HCT116 (cell line): ENCODE measurements at regions not wholly inside any gene's neighbourhood (a gene's known extent, or its start where the extent isn't known, plus 50 kb on each side); places are given as distances from the start of the nearest gene placed in this dataset.

Source experiments
- ATAC-seq: fragments of 200-7000 bp; cut with Tn5 transposase; 2 replicates; pipeline ENCODE4 v1.9.1; 2020; ENCODE audit warnings: mild to moderate bottlenecking, moderate library complexity
- BruUV-seq: library from RNA; stranded (reverse); fragments of 400-500 nt; replicated peaks from 2 replicates; lab custom pipeline; 2021; lab: Mats Ljungman, UMichigan
- CTCF ChIA-PET: fragments of 300-600 bp; sonication (Branson Sonifier 250); formaldehyde crosslinking; loops from one replicate; lab custom pipeline; 2021; ENCODE audit warnings: antibody characterized with exemption; lab: Charles Lee
- POLR2A ChIA-PET: fragments of 300-600, 350-600 bp; sonication (Branson Sonifier 250); formaldehyde crosslinking; loops from one replicate; lab custom pipeline; 2021; ENCODE audit warnings: antibody characterized with exemption; lab: Charles Lee
- RAD21 ChIA-PET, 2 experiments: fragments of 300-600 bp; sonication (Branson Sonifier 250); formaldehyde crosslinking; loops; one replicate each; lab custom pipeline; 2023; ENCODE audit warnings: low total read pairs in 2 of 2; ENCODE audit not compliant: uncharacterized antibody in 2 of 2, unreplicated experiment in 2 of 2, low non-redundant PET in 1 of 2; lab: Charles Lee
- DNase-seq: peaks from one replicate; pipeline ENCODE4 v3.0.0-alpha.2; 2010; ENCODE audit warnings: low read depth, low spot score
- H2AFZ ChIP-seq: fragments of 200-600 bp; shearing (Covaris generic), sonication (generic); 2 replicates; pipeline ENCODE4 v1.6.1; 2017; ENCODE audit warnings: low read depth, mixed run types, mixed read lengths, antibody characterized with exemption, low read length; ENCODE audit not compliant: poor library complexity, severe bottlenecking
- H3K27ac ChIP-seq: 2 replicates; pipeline ENCODE4 v1.5.1; 2012; ENCODE audit warnings: low read depth, low read length
- H3K27me3 ChIP-seq: fragments of 200-600 bp; sonication (generic); 2 replicates; pipeline ENCODE4 v1.6.1; 2016; ENCODE audit warnings: mixed run types, low read length, mixed read lengths; ENCODE audit not compliant: insufficient read depth
- H3K36me3 ChIP-seq, 2 experiments: fragments of 200-500 bp in 1 of 2; fragments of 200-600 bp in 1 of 2; sonication (Bioruptor generic) in 1 of 2; sonication (generic) in 1 of 2; 2 replicates each; pipeline versions ENCODE4 v1.5.1 to v1.6.1; 2014 to 2016; ENCODE audit warnings: low read length in 2 of 2, inconsistent platforms in 1 of 2, mixed read lengths in 1 of 2, mixed run types in 1 of 2; ENCODE audit not compliant: insufficient read depth in 2 of 2, control insufficient read depth in 1 of 2
- H3K4me1 ChIP-seq, 2 experiments: fragments of 200-600 bp in 1 of 2; sonication (generic) in 1 of 2; 2 replicates each; pipeline versions ENCODE4 v1.5.1 to v1.6.1; 2012 to 2017; ENCODE audit warnings: low read length in 2 of 2, inconsistent platforms in 1 of 2, mild to moderate bottlenecking in 1 of 2, mixed read lengths in 1 of 2, mixed run types in 1 of 2, moderate library complexity in 1 of 2; ENCODE audit not compliant: insufficient read depth in 2 of 2, control insufficient read depth in 1 of 2
- H3K4me2 ChIP-seq: fragments of 200-600 bp; sonication (generic); 2 replicates; pipeline ENCODE4 v1.6.1; 2017; ENCODE audit warnings: mixed run types, low read length, mixed read lengths
- H3K4me3 ChIP-seq, 2 experiments: fragments of 200-600 bp in 1 of 2; sonication (generic) in 1 of 2; replicated peaks in 1 of 2; 2 replicates each; pipeline ENCODE4 v1.5.1; 2011 to 2016; ENCODE audit warnings: low read length in 2 of 2, control low read depth in 1 of 2, low read depth in 1 of 2, mild to moderate bottlenecking in 1 of 2, mixed read lengths in 1 of 2, mixed run types in 1 of 2
- H3K79me2 ChIP-seq: fragments of 200-600 bp; sonication (generic); 2 replicates; pipeline ENCODE4 v1.6.1; 2017; ENCODE audit warnings: mild to moderate bottlenecking, mixed run types, low read length, moderate library complexity, mixed read lengths; ENCODE audit not compliant: insufficient read depth
- H3K9ac ChIP-seq: fragments of 200-600 bp; sonication (generic); 2 replicates; pipeline ENCODE4 v1.6.1; 2016; ENCODE audit warnings: low read length, mixed read lengths
- H3K9me2 ChIP-seq: fragments of 200-600 bp; sonication (generic), shearing (Covaris generic); 2 replicates; pipeline ENCODE4 v1.6.1; 2017; ENCODE audit warnings: mixed run types, mild to moderate bottlenecking, moderate library complexity; ENCODE audit not compliant: insufficient read depth
- H3K9me3 ChIP-seq, 2 experiments: fragments of 200-500 bp in 1 of 2; fragments of 200-600 bp in 1 of 2; sonication (Bioruptor generic) in 1 of 2; sonication (generic) in 1 of 2; 2 replicates each; pipeline ENCODE4 v1.6.1; 2014 to 2017; ENCODE audit warnings: low read length in 2 of 2, mixed read lengths in 2 of 2, inconsistent platforms in 1 of 2, low read depth in 1 of 2, mild to moderate bottlenecking in 1 of 2, mixed run types in 1 of 2, moderate library complexity in 1 of 2; ENCODE audit not compliant: control insufficient read depth in 1 of 2, insufficient read depth in 1 of 2
- H4K20me1 ChIP-seq: fragments of 200-600 bp; sonication (generic), shearing (Covaris generic); 2 replicates; pipeline ENCODE4 v1.6.1; 2017; ENCODE audit warnings: mixed run types, mild to moderate bottlenecking, moderate library complexity; ENCODE audit not compliant: insufficient read depth
- CEBPB ChIP-seq: IDR thresholded peaks from 2 replicates; pipeline ENCODE4 v1.6.1; 2012; ENCODE audit warnings: low read depth
- EGR1 ChIP-seq: IDR thresholded peaks from 2 replicates; pipeline ENCODE4 v1.6.1; 2012; ENCODE audit warnings: low read depth
- ELF1 ChIP-seq: IDR thresholded peaks from 2 replicates; pipeline ENCODE4 v1.6.1; 2012; ENCODE audit warnings: low read depth, borderline replicate concordance
- POLR2AphosphoS5 ChIP-seq: IDR thresholded peaks from 2 replicates; pipeline ENCODE4 v1.6.1; 2011; ENCODE audit warnings: mild to moderate bottlenecking, low read depth, low read length, moderate library complexity
- RAD21 ChIP-seq: IDR thresholded peaks from 2 replicates; pipeline ENCODE4 v1.6.1; 2012; ENCODE audit warnings: low read depth, mild to moderate bottlenecking
- SIN3A ChIP-seq: IDR thresholded peaks from 2 replicates; pipeline ENCODE4 v1.6.1; 2012; ENCODE audit warnings: low read depth
- SP1 ChIP-seq: IDR thresholded peaks from 2 replicates; pipeline ENCODE4 v1.6.1; 2012; ENCODE audit warnings: low read depth
- TCF7L2 ChIP-seq: IDR thresholded peaks from 2 replicates; pipeline ENCODE4 v1.7.0; 2011; ENCODE audit warnings: borderline replicate concordance, inconsistent platforms; ENCODE audit not compliant: insufficient read depth, insufficient read length; ENCODE audit errors: extremely low read depth
- YY1 ChIP-seq: IDR thresholded peaks from 2 replicates; pipeline ENCODE4 v1.6.1; 2011; ENCODE audit warnings: low read length, low read depth, moderate library complexity, mild to moderate bottlenecking; ENCODE audit not compliant: insufficient replicate concordance; ENCODE audit errors: extremely low read depth
- ZBTB33 ChIP-seq: IDR thresholded peaks from 2 replicates; pipeline ENCODE4 v1.6.1; 2011; ENCODE audit warnings: mild to moderate bottlenecking, low read length, moderate library complexity; ENCODE audit not compliant: insufficient replicate concordance; ENCODE audit errors: extremely low read depth
- intact Hi-C: fragments of 100-400 bp; cut with micrococcal nuclease; formaldehyde crosslinking; loops from 2 replicates; pipeline ENCODE4 v1.10.0; 2022
- TF ChIP-seq, protein P1 (sequence below): IDR thresholded peaks from 2 replicates; pipeline ENCODE4 v1.6.1; 2012
- TF ChIP-seq, protein P2 (sequence below), 3 experiments: fragments of 200-600 bp in 1 of 3; sonication (generic) in 1 of 3; IDR thresholded peaks in 2 of 3; conservative IDR thresholded peaks in 1 of 3; 2 replicates each; pipeline ENCODE4 v1.5.1; 2012 to 2017; ENCODE audit warnings: low read depth in 2 of 3, low read length in 2 of 3, antibody characterized with exemption in 1 of 3, borderline replicate concordance in 1 of 3, control low read depth in 1 of 3, mild to moderate bottlenecking in 1 of 3, mixed read lengths in 1 of 3, mixed run types in 1 of 3, moderate library complexity in 1 of 3; ENCODE audit not compliant: insufficient read depth in 1 of 3

DNA sequence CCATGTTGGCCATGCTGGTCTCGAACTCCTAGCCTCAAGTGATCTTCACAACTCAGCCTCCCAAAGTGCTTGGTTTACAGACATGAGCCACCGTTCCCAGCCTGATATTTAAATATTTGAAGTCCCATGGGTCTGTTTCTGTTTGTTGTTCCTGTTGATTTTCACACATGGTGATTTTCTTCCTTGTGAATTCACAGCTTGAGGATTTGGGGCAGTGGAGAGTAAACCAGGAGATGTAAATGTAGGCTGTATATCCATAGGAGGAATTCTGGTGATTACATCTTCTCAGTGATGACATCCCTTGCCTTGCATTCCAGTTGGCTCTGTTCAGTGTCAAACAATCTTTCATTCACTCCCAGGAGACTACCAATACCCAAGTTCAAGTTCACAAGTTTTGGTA is 471.9 kb downstream of the KCTD12 start (continued):
- TF ChIP-seq YY1, result no peak
- TF ChIP-seq POLR2AphosphoS5, result no peak
- TF ChIP-seq, protein P1, sequence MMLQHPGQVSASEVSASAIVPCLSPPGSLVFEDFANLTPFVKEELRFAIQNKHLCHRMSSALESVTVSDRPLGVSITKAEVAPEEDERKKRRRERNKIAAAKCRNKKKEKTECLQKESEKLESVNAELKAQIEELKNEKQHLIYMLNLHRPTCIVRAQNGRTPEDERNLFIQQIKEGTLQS, result no peak

DNA sequence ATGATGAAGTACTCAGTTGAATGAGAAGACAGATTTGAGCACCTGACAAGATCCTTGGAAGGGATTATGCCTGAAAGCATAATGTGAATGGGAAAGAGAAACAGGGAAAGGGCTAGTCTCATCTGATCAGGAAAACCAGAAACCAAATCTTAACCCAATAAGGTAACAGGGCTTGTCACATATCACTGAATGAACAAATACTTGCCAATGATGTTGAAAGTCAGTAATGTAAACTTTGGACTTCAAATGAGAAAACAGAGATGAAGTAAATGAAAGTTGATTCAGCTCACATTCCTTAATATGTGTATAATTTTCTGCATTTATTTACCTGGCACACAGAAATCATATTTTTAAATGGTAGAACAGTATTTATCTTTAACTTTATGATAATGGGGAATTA is 480.0 kb downstream of the KCTD12 start:
- Histone ChIP-seq H3K4me3 (no peak overlapping the region), H3K4me2 (no peak overlapping the region), H3K27me3 (no peaks in the 10 kb centered on the region), H3K36me3 (no peaks in the 10 kb centered on the region), H3K27ac (no peak overlapping the region), H4K20me1 (no peaks in the 10 kb centered on the region), H3K9me2 (no peaks in the 10 kb centered on the region), H3K4me1 (no peaks in the 10 kb centered on the region), H3K79me2 (no peaks in the 10 kb centered on the region), H2AFZ (no peak overlapping the region), H3K9ac (no peak overlapping the region), H3K9me3 (no peaks in the 10 kb centered on the region)
- intact Hi-C loops, result no loop called here
- DNase-seq (no peak), ATAC-seq (no peak)
- ChIA-PET RAD21 (no interaction called here), POLR2A (no interaction called here), CTCF (no interaction called here)
- no TSS peak for BruUV-seq
- TF ChIP-seq SP1 (no peak), CEBPB (no peak), TCF7L2 (no peak)

DNA sequence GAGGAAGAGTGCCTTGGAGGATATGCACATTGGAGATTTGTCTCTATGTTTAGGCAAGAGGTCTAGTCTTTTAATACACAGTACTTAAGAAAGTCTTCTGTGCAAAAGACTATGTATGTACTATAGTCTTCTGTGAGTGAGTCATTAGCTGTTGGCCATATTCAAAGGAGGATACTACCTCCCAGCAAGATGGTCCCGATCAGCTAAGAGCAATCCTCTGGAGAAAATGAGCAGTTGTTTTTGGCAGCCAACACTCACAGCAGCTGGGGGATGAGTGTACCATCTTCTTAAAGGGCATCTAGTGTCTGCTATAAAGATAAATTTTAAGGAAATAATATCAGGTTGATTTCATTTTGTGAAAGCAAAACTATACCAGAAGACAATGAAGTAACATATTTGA is 487.8 kb downstream of the KCTD12 start:
- ATAC-seq, result no peak
- Histone ChIP-seq H3K9me3 (no peaks in the 10 kb centered on the region), H3K27ac (no peak overlapping the region), H3K4me3 (no peak overlapping the region), H4K20me1 (no peaks in the 10 kb centered on the region), H3K79me2 (no peaks in the 10 kb centered on the region), H3K4me2 (no peak overlapping the region), H3K27me3 (no peaks in the 10 kb centered on the region), H3K9me2 (no peaks in the 10 kb centered on the region), H3K36me3 (no peaks in the 10 kb centered on the region), H2AFZ (no peak overlapping the region), H3K4me1 (no peaks in the 10 kb centered on the region), H3K9ac (no peak overlapping the region)
- ChIA-PET CTCF (interaction anchor here (0.6 kb wide), 1 partner anchor 528 kb away, joined by 3 read pairs; no protein-coding TSS in a partner anchor), POLR2A (no interaction called here), RAD21 (no interaction called here)
- intact Hi-C loops, result no loop called here
- no peak for DNase-seq
- BruUV-seq, result no TSS peak
- TF ChIP-seq, protein P2, sequence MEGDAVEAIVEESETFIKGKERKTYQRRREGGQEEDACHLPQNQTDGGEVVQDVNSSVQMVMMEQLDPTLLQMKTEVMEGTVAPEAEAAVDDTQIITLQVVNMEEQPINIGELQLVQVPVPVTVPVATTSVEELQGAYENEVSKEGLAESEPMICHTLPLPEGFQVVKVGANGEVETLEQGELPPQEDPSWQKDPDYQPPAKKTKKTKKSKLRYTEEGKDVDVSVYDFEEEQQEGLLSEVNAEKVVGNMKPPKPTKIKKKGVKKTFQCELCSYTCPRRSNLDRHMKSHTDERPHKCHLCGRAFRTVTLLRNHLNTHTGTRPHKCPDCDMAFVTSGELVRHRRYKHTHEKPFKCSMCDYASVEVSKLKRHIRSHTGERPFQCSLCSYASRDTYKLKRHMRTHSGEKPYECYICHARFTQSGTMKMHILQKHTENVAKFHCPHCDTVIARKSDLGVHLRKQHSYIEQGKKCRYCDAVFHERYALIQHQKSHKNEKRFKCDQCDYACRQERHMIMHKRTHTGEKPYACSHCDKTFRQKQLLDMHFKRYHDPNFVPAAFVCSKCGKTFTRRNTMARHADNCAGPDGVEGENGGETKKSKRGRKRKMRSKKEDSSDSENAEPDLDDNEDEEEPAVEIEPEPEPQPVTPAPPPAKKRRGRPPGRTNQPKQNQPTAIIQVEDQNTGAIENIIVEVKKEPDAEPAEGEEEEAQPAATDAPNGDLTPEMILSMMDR (IDR thresholded peaks at IDR 0.05 in 2 of 3, conservative IDR thresholded peaks at IDR 0.05 in 1 of 3; ENCODE audit: borderline replicate concordance in 1 of 3, insufficient read depth in 1 of 3, low read depth in 2 of 3, low read length in 2 of 3), result no peak
- no peak for TF ChIP-seq ZBTB33
- no peak for TF ChIP-seq SIN3A
- TF ChIP-seq EGR1, result no peak
- TF ChIP-seq RAD21, result no peak
- TF ChIP-seq ELF1, result no peak
- no peak for TF ChIP-seq YY1
- TF ChIP-seq CEBPB, result no peak
